A549 (cell line): ENCODE measurements at regions not wholly inside any gene's neighbourhood (a gene's known extent, or its start where the extent isn't known, plus 50 kb on each side); places are given as distances from the start of the nearest gene placed in this dataset.

Experiments
- BHLHE40 ChIP-seq: IDR thresholded peaks from 2 replicates; pipeline ENCODE4 v1.6.1; 2012; ENCODE audit warnings: low read depth, low read length, inconsistent platforms
- CBX8 ChIP-seq: fragments of 200-600 bp; sonication (generic); IDR thresholded peaks from 2 replicates; pipeline ENCODE4 v1.6.1; 2016
- EHMT2 ChIP-seq: fragments of 200-600 bp; sonication (generic); IDR thresholded peaks from 2 replicates; pipeline ENCODE4 v1.6.1; 2016; ENCODE audit warnings: antibody characterized with exemption, low read depth, mild to moderate bottlenecking, moderate library complexity
- EP300 ChIP-seq, 2 experiments: fragments of >200 bp; sonication (Bioruptor Twin); formaldehyde crosslinking; IDR thresholded peaks; 2 replicates in 1 of 2; 3 replicates in 1 of 2; pipeline ENCODE4 v1.6.1; 2016 to 2017
- ESRRA ChIP-seq: fragments of 150-350 bp; IDR thresholded peaks from 2 replicates; pipeline ENCODE4 v1.6.1; 2014; ENCODE audit warnings: mild to moderate bottlenecking, low read length, borderline replicate concordance
- FOSL2 ChIP-seq, 2 experiments: fragments of 450-650 bp in 1 of 2; fragments of >200 bp in 1 of 2; sonication (Bioruptor Twin) in 1 of 2; formaldehyde crosslinking; IDR thresholded peaks; 2 replicates each; pipeline versions ENCODE4 v1.5.0 to v1.6.1; 2016 to 2020; ENCODE audit warnings: mild to moderate bottlenecking in 1 of 2, moderate library complexity in 1 of 2
- FOXS1 ChIP-seq: fragments of 250-450 bp; sonication (Bioruptor Pico); IDR thresholded peaks from 2 replicates; pipeline ENCODE4 v1.5.0; 2020; ENCODE audit warnings: mild to moderate bottlenecking, moderate library complexity
- GATA3 ChIP-seq: IDR thresholded peaks from 2 replicates; pipeline ENCODE4 v1.6.1; 2012; ENCODE audit warnings: borderline replicate concordance
- HDAC2 ChIP-seq: fragments of 200-600 bp; sonication (generic); IDR thresholded peaks from 2 replicates; pipeline ENCODE4 v1.6.1; 2016
- HES2 ChIP-seq: fragments of >200 bp; sonication (Bioruptor Twin); formaldehyde crosslinking; IDR thresholded peaks from 2 replicates; pipeline ENCODE4 v1.6.1; 2016
- HEYL ChIP-seq: fragments of 250-450 bp; sonication (Bioruptor Pico); IDR thresholded peaks from 2 replicates; pipeline ENCODE4 v1.8.0; 2021; ENCODE audit warnings: mild to moderate bottlenecking, moderate library complexity
- JUN ChIP-seq, 2 experiments: fragments of >200 bp; sonication (Bioruptor Twin); formaldehyde crosslinking; IDR thresholded peaks; 2 replicates in 1 of 2; 3 replicates in 1 of 2; pipeline ENCODE4 v1.6.1; 2016 to 2017
- KDM5A ChIP-seq: fragments of 200-600 bp; sonication (generic); IDR thresholded peaks from 2 replicates; pipeline ENCODE4 v1.6.1; 2016; ENCODE audit warnings: antibody characterized with exemption, mild to moderate bottlenecking
- MAX ChIP-seq: IDR thresholded peaks from 2 replicates; pipeline ENCODE4 v1.6.1; 2012
- MYC ChIP-seq: IDR thresholded peaks from 2 replicates; pipeline ENCODE4 v1.6.1; 2012; ENCODE audit warnings: mild to moderate bottlenecking, inconsistent platforms, low read length, improper control_type of control experiment, borderline replicate concordance
- NFE2L2 ChIP-seq: fragments of 150-350 bp; conservative IDR thresholded peaks from 2 replicates; pipeline ENCODE4 v1.6.1; 2014; ENCODE audit warnings: low read length
- RAD21 ChIP-seq, 2 experiments: fragments of >200 bp in 1 of 2; sonication (Bioruptor Twin) in 1 of 2; formaldehyde crosslinking in 1 of 2; IDR thresholded peaks in 1 of 2; conservative IDR thresholded peaks in 1 of 2; 2 replicates in 1 of 2; 3 replicates in 1 of 2; pipeline ENCODE4 v1.6.1; 2012 to 2018; ENCODE audit warnings: inconsistent platforms in 1 of 2
- RARB ChIP-seq: fragments of 250-450 bp; sonication (Bioruptor Pico); IDR thresholded peaks from 2 replicates; pipeline ENCODE4 v1.8.0; 2021; ENCODE audit warnings: mild to moderate bottlenecking, moderate library complexity
- RFX5 ChIP-seq: fragments of 450-650 bp; IDR thresholded peaks from 2 replicates; pipeline ENCODE4 v1.7.1; 2014; ENCODE audit warnings: antibody characterized with exemption, mild to moderate bottlenecking, moderate library complexity
- SMC3 ChIP-seq: fragments of >200 bp; sonication (Bioruptor Twin); formaldehyde crosslinking; IDR thresholded peaks from 3 replicates; pipeline ENCODE4 v1.6.1; 2018; ENCODE audit warnings: inconsistent platforms
- USF2 ChIP-seq: fragments of 450-650 bp; IDR thresholded peaks from 2 replicates; pipeline ENCODE4 v1.6.1; 2014; ENCODE audit warnings: antibody characterized with exemption
- ZNF302 ChIP-seq: fragments of 250-450 bp; sonication (Bioruptor Pico); IDR thresholded peaks from 2 replicates; pipeline ENCODE4 v1.9.0; 2021; ENCODE audit warnings: inconsistent platforms, mild to moderate bottlenecking, moderate library complexity
- ZSCAN20 ChIP-seq: fragments of 250-450 bp; sonication (Bioruptor Pico); IDR thresholded peaks from 2 replicates; pipeline ENCODE4 v1.8.0; 2022; ENCODE audit warnings: mild to moderate bottlenecking, moderate library complexity
- TF ChIP-seq, protein P1 (sequence below): fragments of >200 bp; sonication (Bioruptor Twin); formaldehyde crosslinking; IDR thresholded peaks from 3 replicates; pipeline ENCODE4 v1.5.1; 2016
- TF ChIP-seq, protein P2 (sequence below): IDR thresholded peaks from 2 replicates; pipeline ENCODE4 v1.6.1; 2012
- TF ChIP-seq, protein P3 (sequence below): fragments of 150-350 bp; IDR thresholded peaks from 2 replicates; pipeline ENCODE4 v1.6.1; 2014; ENCODE audit warnings: low read depth, mild to moderate bottlenecking, low read length
- TF ChIP-seq, protein P4 (sequence below): fragments of 200-600 bp; sonication (generic); IDR thresholded peaks from 2 replicates; pipeline ENCODE4 v1.6.1; 2016; ENCODE audit warnings: antibody characterized with exemption, mild to moderate bottlenecking, moderate library complexity
- TF ChIP-seq, protein P5 (sequence below): IDR thresholded peaks from 2 replicates; pipeline ENCODE4 v1.6.1; 2012; ENCODE audit warnings: low read depth, borderline replicate concordance

GRCh38 chr5:159581502-159582249 lies 251.4 kb upstream of the IL12B start (continued):
- TF ChIP-seq, protein P1, sequence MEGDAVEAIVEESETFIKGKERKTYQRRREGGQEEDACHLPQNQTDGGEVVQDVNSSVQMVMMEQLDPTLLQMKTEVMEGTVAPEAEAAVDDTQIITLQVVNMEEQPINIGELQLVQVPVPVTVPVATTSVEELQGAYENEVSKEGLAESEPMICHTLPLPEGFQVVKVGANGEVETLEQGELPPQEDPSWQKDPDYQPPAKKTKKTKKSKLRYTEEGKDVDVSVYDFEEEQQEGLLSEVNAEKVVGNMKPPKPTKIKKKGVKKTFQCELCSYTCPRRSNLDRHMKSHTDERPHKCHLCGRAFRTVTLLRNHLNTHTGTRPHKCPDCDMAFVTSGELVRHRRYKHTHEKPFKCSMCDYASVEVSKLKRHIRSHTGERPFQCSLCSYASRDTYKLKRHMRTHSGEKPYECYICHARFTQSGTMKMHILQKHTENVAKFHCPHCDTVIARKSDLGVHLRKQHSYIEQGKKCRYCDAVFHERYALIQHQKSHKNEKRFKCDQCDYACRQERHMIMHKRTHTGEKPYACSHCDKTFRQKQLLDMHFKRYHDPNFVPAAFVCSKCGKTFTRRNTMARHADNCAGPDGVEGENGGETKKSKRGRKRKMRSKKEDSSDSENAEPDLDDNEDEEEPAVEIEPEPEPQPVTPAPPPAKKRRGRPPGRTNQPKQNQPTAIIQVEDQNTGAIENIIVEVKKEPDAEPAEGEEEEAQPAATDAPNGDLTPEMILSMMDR: peak; percentile 52
- TF ChIP-seq ZNF302 (CRISPR knock-in tag) (no peak), ZSCAN20 (CRISPR knock-in tag) (no peak), NFE2L2 (peak; percentile 91), SMC3 (peak; percentile 45), USF2 (no peak), HEYL (CRISPR knock-in tag) (no peak), KDM5A (no peak), HDAC2 (no peak), EHMT2 (no peak), MAX (peak; percentile 88), RFX5 (no peak), GATA3 (peak; percentile 94), EP300 (IDR thresholded peaks at IDR 0.05) (peak; percentile 77 to 84; a peak in 3 of 5 replicates), RARB (no peak), FOSL2 (IDR thresholded peaks at IDR 0.05) (peak; percentile 86), FOSL2 (CRISPR knock-in tag; IDR thresholded peaks at IDR 0.05) (peak; percentile 95), HES2 (no peak), ESRRA (0 out of 2 replicates have a peak, but pooled peaks have one; percentile 25), JUN (IDR thresholded peaks at IDR 0.05) (peak; percentile 83 to 84; a peak in 4 of 5 replicates), BHLHE40 (no peak), CBX8 (no peak), MYC (no peak), RAD21 (conservative IDR thresholded peaks at IDR 0.05 in 1 of 2, IDR thresholded peaks at IDR 0.05 in 1 of 2) (peak; percentile 58 to 67), FOXS1 (CRISPR knock-in tag) (no peak)
- TF ChIP-seq, protein P2, sequence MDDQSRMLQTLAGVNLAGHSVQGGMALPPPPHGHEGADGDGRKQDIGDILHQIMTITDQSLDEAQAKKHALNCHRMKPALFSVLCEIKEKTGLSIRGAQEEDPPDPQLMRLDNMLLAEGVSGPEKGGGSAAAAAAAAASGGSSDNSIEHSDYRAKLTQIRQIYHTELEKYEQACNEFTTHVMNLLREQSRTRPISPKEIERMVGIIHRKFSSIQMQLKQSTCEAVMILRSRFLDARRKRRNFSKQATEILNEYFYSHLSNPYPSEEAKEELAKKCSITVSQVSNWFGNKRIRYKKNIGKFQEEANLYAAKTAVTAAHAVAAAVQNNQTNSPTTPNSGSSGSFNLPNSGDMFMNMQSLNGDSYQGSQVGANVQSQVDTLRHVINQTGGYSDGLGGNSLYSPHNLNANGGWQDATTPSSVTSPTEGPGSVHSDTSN: peak; percentile 87
- TF ChIP-seq, protein P3, sequence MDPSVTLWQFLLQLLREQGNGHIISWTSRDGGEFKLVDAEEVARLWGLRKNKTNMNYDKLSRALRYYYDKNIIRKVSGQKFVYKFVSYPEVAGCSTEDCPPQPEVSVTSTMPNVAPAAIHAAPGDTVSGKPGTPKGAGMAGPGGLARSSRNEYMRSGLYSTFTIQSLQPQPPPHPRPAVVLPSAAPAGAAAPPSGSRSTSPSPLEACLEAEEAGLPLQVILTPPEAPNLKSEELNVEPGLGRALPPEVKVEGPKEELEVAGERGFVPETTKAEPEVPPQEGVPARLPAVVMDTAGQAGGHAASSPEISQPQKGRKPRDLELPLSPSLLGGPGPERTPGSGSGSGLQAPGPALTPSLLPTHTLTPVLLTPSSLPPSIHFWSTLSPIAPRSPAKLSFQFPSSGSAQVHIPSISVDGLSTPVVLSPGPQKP: no peak
- TF ChIP-seq, protein P4, sequence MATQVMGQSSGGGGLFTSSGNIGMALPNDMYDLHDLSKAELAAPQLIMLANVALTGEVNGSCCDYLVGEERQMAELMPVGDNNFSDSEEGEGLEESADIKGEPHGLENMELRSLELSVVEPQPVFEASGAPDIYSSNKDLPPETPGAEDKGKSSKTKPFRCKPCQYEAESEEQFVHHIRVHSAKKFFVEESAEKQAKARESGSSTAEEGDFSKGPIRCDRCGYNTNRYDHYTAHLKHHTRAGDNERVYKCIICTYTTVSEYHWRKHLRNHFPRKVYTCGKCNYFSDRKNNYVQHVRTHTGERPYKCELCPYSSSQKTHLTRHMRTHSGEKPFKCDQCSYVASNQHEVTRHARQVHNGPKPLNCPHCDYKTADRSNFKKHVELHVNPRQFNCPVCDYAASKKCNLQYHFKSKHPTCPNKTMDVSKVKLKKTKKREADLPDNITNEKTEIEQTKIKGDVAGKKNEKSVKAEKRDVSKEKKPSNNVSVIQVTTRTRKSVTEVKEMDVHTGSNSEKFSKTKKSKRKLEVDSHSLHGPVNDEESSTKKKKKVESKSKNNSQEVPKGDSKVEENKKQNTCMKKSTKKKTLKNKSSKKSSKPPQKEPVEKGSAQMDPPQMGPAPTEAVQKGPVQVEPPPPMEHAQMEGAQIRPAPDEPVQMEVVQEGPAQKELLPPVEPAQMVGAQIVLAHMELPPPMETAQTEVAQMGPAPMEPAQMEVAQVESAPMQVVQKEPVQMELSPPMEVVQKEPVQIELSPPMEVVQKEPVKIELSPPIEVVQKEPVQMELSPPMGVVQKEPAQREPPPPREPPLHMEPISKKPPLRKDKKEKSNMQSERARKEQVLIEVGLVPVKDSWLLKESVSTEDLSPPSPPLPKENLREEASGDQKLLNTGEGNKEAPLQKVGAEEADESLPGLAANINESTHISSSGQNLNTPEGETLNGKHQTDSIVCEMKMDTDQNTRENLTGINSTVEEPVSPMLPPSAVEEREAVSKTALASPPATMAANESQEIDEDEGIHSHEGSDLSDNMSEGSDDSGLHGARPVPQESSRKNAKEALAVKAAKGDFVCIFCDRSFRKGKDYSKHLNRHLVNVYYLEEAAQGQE: 0 out of 2 replicates have a peak, but pooled peaks have one; percentile 37
- TF ChIP-seq, protein P5, sequence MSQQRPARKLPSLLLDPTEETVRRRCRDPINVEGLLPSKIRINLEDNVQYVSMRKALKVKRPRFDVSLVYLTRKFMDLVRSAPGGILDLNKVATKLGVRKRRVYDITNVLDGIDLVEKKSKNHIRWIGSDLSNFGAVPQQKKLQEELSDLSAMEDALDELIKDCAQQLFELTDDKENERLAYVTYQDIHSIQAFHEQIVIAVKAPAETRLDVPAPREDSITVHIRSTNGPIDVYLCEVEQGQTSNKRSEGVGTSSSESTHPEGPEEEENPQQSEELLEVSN: no peak; the same call in 1 of the 2 replicates
